Nephron (organoid): ENCODE measurements at regions not wholly inside any gene's neighbourhood (a gene's known extent, or its start where the extent isn't known, plus 50 kb on each side); places are given as distances from the start of the nearest gene placed in this dataset.
A peak's percentile ranks its signal among the peaks of the same experiment; 100 is the strongest.

Experiments used
- H3K27ac Mint-ChIP-seq, 3 experiments: 2 replicates each; pipeline ENCODE4 v1.8.0; 2020; ENCODE audit warnings: mixed read lengths in 3 of 3, mild to moderate bottlenecking in 2 of 3, moderate library complexity in 1 of 3
- H3K27me3 Mint-ChIP-seq: 2 replicates; pipeline ENCODE4 v1.8.0; 2021; ENCODE audit warnings: low read depth, mild to moderate bottlenecking, moderate library complexity, mixed read lengths
- H3K36me3 Mint-ChIP-seq: 2 replicates; pipeline ENCODE4 v1.8.0; 2020; ENCODE audit warnings: low read depth, mixed read lengths
- H3K4me1 Mint-ChIP-seq: 2 replicates; pipeline ENCODE4 v1.8.0; 2020; ENCODE audit warnings: mixed read lengths
- H3K4me3 Mint-ChIP-seq, 3 experiments: 2 replicates each; pipeline ENCODE4 v1.8.0; 2020; ENCODE audit warnings: mild to moderate bottlenecking in 3 of 3, mixed read lengths in 3 of 3, moderate library complexity in 2 of 3
- H3K9me3 Mint-ChIP-seq: 2 replicates; pipeline ENCODE4 v1.8.0; 2020; ENCODE audit warnings: mixed read lengths
- TF ChIP-seq, protein P1 (sequence below), 3 experiments: fragments of 200-600 bp; sonication (generic); IDR thresholded peaks; one replicate each; pipeline ENCODE4 v1.5.0; 2021; ENCODE audit warnings: antibody characterized with exemption in 3 of 3; ENCODE audit not compliant: unreplicated experiment in 3 of 3

DNA sequence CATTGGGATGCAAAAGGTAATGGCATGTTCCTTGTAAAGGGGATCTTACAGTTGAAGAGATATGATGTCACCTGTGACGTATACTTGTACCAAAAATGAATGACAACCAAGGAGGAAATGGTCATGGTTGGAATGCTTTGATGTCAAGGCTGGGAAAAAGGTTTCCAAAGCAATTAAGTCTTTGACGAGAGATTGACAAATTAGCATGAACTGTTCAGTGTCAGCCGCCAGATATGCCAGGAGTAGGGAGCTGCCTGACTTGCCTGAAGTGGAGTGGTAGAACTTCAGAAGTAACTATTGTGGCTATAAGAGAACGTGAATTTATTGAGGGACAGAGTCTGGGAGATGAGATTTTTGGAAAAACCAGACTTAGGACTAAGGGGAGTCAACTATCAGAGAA, 88.1 kb downstream of the SEPTIN7 start:
- Mint-ChIP-seq H3K27me3 (no peaks in the 10 kb centered on the region), H3K4me3 (no peak overlapping the region), H3K36me3 (peaks cover 63% of the 10 kb centered on the region), H3K27ac (no peak overlapping the region), H3K4me1 (peaks cover 5% of the 10 kb centered on the region), H3K9me3 (no peaks in the 10 kb centered on the region)
- TF ChIP-seq, protein P1, sequence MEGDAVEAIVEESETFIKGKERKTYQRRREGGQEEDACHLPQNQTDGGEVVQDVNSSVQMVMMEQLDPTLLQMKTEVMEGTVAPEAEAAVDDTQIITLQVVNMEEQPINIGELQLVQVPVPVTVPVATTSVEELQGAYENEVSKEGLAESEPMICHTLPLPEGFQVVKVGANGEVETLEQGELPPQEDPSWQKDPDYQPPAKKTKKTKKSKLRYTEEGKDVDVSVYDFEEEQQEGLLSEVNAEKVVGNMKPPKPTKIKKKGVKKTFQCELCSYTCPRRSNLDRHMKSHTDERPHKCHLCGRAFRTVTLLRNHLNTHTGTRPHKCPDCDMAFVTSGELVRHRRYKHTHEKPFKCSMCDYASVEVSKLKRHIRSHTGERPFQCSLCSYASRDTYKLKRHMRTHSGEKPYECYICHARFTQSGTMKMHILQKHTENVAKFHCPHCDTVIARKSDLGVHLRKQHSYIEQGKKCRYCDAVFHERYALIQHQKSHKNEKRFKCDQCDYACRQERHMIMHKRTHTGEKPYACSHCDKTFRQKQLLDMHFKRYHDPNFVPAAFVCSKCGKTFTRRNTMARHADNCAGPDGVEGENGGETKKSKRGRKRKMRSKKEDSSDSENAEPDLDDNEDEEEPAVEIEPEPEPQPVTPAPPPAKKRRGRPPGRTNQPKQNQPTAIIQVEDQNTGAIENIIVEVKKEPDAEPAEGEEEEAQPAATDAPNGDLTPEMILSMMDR (IDR thresholded peaks at IDR 0.05; ENCODE audit: unreplicated experiment in 3 of 3), result no peak

DNA sequence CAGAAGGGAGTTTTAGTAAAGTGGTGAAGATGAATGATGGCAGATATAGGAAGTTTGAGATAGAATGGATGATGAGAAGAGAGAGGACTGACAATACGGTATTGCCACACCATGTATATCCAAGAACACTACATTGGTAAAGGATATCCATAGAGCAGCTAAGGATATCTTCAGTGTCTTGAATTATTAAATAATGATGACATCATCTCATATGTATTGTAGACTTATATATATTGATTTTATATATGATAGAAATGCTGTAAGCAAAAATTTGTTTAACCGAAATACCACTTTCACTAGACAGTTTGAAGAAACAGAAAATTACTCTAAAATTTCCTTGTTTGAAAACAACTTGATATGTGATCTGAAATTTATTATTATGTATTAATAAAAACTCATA, 89.0 kb downstream of the SEPTIN7 start:
- TF ChIP-seq, protein P1 (IDR thresholded peaks at IDR 0.05; ENCODE audit: unreplicated experiment in 3 of 3), result no peak
- Mint-ChIP-seq H3K4me1 (peaks cover 5% of the 10 kb centered on the region), H3K27me3 (no peaks in the 10 kb centered on the region), H3K36me3 (peaks cover 63% of the 10 kb centered on the region), H3K4me3 (no peak overlapping the region), H3K9me3 (no peaks in the 10 kb centered on the region), H3K27ac (no peak overlapping the region)

DNA sequence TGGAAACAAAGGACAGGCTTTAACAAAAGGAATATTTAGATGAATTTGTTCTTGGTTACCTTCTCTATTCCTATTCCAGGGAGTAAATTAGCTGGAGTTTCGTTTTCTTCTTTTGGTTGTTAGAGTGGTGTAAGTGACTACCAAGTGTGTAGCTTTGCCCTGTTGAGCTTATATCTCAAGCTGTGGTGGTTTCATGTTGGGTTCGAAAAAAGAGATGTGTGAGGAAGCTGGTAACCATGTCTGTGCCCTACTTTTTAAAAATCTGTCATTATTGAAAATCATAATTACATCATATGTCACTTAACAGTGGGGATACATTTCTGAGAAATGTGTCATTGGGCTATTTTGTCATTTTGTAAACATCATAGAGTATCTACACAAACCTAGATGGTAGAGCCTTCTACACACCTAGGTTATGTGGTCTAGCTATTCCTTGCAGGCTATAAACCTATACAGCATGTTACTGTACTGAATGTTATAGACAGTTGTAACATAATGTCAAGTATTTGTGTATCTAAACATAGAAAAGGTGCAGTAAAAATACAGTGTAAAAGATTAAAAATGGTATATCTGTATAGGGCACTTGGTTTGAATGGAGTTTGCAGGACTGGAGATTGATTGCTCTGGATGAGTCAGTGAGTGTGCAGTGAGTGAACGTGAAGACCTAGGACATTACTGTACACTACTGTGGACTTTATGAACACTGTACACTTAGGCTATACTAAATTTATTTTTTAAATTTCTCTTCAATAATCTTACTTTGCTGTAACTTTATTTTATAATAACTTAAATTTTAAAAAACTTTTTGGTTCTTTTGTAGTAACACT, 90.4 kb downstream of the SEPTIN7 start:
- H3K4me3 Mint-ChIP-seq, result no peak overlapping the region
- no peaks in the 10 kb centered on the region for H3K27me3 Mint-ChIP-seq
- TF ChIP-seq, protein P1 (IDR thresholded peaks at IDR 0.05; ENCODE audit: unreplicated experiment in 3 of 3), result no peak
- H3K27ac Mint-ChIP-seq, result peak overlapping the region in 1 of 3 experiments; percentile 20
- peaks cover 64% of the 10 kb centered on the region for H3K36me3 Mint-ChIP-seq
- peaks cover 5% of the 10 kb centered on the region for H3K4me1 Mint-ChIP-seq
- no peaks in the 10 kb centered on the region for H3K9me3 Mint-ChIP-seq

DNA sequence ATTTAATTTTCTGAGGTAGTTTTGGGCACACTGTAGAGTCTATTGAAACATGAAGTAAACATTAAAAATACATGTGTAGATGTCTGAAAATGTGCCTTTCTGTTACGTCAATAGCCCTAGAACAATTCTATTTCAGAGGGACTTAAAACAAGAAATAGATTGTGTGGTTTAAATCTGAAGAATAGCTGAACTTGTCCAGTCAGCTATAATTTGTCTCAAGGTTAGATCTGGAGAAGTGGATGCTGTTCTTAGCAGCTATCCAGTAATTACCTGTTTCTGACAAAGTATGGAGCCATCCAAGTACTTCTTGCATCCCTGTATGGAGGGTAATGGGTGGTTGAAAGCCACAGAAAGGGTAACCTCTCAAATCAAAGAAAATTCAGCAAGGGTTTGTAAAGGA, 92.8 kb downstream of the SEPTIN7 start:
- H3K4me1 Mint-ChIP-seq, result peaks cover 5% of the 10 kb centered on the region
- TF ChIP-seq, protein P1 (IDR thresholded peaks at IDR 0.05; ENCODE audit: unreplicated experiment in 3 of 3), result no peak
- no peak overlapping the region for H3K27ac Mint-ChIP-seq
- no peak overlapping the region for H3K4me3 Mint-ChIP-seq
- no peaks in the 10 kb centered on the region for H3K9me3 Mint-ChIP-seq
- peaks cover 61% of the 10 kb centered on the region for H3K36me3 Mint-ChIP-seq
- no peaks in the 10 kb centered on the region for H3K27me3 Mint-ChIP-seq

DNA sequence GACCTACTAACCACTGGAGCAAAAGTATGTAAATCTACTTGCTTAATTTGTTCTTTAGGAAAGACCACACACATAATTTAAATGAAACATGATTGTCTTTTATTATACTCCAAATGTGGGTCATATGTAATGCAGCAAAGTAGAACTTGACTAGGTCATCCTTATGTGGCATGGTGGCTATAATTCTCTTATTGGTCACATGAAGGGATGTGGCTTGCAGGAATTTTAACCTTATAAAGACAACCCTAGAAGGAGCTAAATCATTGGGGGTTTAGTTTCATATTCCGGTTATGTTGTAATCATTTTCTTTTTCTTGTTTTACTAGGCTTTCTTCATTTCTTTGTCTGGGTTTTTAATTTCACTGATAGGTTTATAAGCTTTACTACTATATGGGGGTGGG, 93.9 kb downstream of the SEPTIN7 start:
- H3K27me3 Mint-ChIP-seq, result no peaks in the 10 kb centered on the region
- TF ChIP-seq, protein P1 (IDR thresholded peaks at IDR 0.05; ENCODE audit: unreplicated experiment in 3 of 3), result no peak
- peaks cover 5% of the 10 kb centered on the region for H3K4me1 Mint-ChIP-seq
- H3K4me3 Mint-ChIP-seq, result no peak overlapping the region
- H3K9me3 Mint-ChIP-seq, result no peaks in the 10 kb centered on the region
- peaks cover 54% of the 10 kb centered on the region for H3K36me3 Mint-ChIP-seq
- H3K27ac Mint-ChIP-seq, result no peak overlapping the region

DNA sequence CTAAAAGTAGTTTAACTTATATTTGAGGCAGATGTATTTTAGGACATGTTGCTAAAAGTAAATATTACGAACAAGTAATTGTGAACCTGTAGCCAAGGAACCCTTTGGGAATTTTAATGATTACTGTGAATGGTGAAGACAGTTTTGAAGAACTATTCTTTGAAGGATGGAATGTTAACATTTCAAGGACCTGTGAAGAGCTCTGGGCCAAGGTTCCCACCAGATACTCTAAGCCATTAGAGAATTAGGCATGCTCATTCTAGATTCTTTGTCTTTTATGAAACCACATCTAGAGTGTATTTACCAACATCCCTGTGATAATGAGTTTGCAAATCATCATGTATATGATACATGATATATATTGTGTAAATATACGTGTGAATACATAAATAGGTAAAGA, 99.8 kb downstream of the SEPTIN7 start:
- no peak overlapping the region for H3K4me3 Mint-ChIP-seq
- no peaks in the 10 kb centered on the region for H3K27me3 Mint-ChIP-seq
- TF ChIP-seq, protein P1 (IDR thresholded peaks at IDR 0.05; ENCODE audit: unreplicated experiment in 3 of 3), result no peak
- no peak overlapping the region for H3K27ac Mint-ChIP-seq
- no peaks in the 10 kb centered on the region for H3K4me1 Mint-ChIP-seq
- H3K9me3 Mint-ChIP-seq, result no peaks in the 10 kb centered on the region
- peaks cover 54% of the 10 kb centered on the region for H3K36me3 Mint-ChIP-seq
